Esophagus squamous epithelium (tissue), 5 donors: ENCODE measurements at regions not wholly inside any gene's neighbourhood (a gene's known extent, or its start where the extent isn't known, plus 50 kb on each side); places are given as distances from the start of the nearest gene placed in this dataset.

Source experiments
- DNase-seq: peaks from one replicate; lab custom pipeline; 2025; lab: John Stamatoyannopoulos, UW
- H3K27ac ChIP-seq, 4 donors: fragments of 200-600 bp; sonication (generic); one replicate each; pipeline ENCODE4 v1.5.1; 2016 to 2019; ENCODE audit warnings: mild to moderate bottlenecking in 1 of 4
- H3K27me3 ChIP-seq, 4 donors: fragments of 200-600 bp; sonication (generic); 1 replicate in 3 of 4; 2 replicates in 1 of 4; pipeline versions ENCODE4 v1.5.1 to v1.6.0; 2017 to 2021; ENCODE audit warnings: antibody characterized with exemption in 1 of 4
- H3K36me3 ChIP-seq, 3 donors: fragments of 200-600 bp; sonication (generic); one replicate each; pipeline ENCODE4 v1.5.1; 2016 to 2019
- H3K4me1 ChIP-seq, 3 donors: fragments of 200-600 bp; sonication (generic); one replicate each; pipeline ENCODE4 v1.5.1; 2017 to 2019
- H3K4me3 ChIP-seq, 4 donors: fragments of 200-600 bp; sonication (generic); 1 replicate in 3 of 4; 2 replicates in 1 of 4; pipeline ENCODE4 v1.5.1; 2016 to 2019; ENCODE audit warnings: mild to moderate bottlenecking in 2 of 4, moderate library complexity in 1 of 4
- H3K9me3 ChIP-seq, 3 donors: fragments of 200-600 bp; sonication (generic); one replicate each; pipeline ENCODE4 v1.5.1; 2016 to 2019
- POLR2A ChIP-seq, 4 donors: fragments of 450-650 bp; IDR thresholded peaks; one replicate each; pipeline ENCODE4 v1.6.1; 2017; ENCODE audit warnings: antibody characterized with exemption in 4 of 4, mild to moderate bottlenecking in 4 of 4, moderate library complexity in 3 of 4
- WGBS, 2 donors: methylation state at CpG; one replicate each; pipeline ENCODE4 v1.1.5; 2018; 5-methylcytosine and 5-hydroxymethylcytosine counted together
- intact Hi-C: fragments of 100-400 bp; cut with DNase I; formaldehyde crosslinking; loops from one replicate; pipeline ENCODE4 v1.15.0; 2022
- TF ChIP-seq, protein P1 (sequence below), 6 experiments: fragments of 450-650 bp in 4 of 6; fragments of 200-600 bp in 2 of 6; sonication (generic) in 2 of 6; IDR thresholded peaks; one replicate each; pipeline ENCODE4 v1.5.1; 2016 to 2019; ENCODE audit warnings: antibody characterized with exemption in 6 of 6, mild to moderate bottlenecking in 4 of 6, moderate library complexity in 4 of 6
- donor health status: DM: yes; HTN: yes; CAD: no.

DNA sequence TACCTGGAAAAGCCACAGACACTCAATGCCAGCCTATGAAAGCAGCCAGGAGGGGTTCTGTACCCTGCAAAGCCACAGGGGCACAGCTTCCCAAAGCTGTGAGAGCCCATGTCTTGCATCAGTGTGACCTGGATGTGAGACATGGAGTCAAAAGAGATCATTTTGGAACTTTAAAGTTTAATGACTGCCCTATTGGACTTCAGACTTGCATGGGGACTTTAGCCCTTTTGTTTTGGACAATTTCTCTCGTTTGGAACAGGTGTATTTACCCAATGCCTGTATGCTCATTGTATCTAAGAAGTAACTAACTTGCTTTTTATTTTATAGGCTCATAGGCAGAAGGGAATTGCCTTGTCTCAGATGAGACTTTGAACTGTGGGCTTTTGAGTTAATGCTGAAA lies 244.9 kb upstream of the TYRP1 start:
- Histone ChIP-seq H3K4me3 (no peak overlapping the region), H3K9me3 (no peaks in the 10 kb centered on the region), H3K27ac (no peak overlapping the region), H3K4me1 (no peaks in the 10 kb centered on the region), H3K36me3 (no peaks in the 10 kb centered on the region), H3K27me3 (no peaks in the 10 kb centered on the region)
- DNase-seq = no peak
- intact Hi-C loops = no loop called here
- 33 to 58% methylated on average over 1 of the region's 1 CpG for whole genome bisulfite sequencing, 2 donors
- TF ChIP-seq, protein P1, sequence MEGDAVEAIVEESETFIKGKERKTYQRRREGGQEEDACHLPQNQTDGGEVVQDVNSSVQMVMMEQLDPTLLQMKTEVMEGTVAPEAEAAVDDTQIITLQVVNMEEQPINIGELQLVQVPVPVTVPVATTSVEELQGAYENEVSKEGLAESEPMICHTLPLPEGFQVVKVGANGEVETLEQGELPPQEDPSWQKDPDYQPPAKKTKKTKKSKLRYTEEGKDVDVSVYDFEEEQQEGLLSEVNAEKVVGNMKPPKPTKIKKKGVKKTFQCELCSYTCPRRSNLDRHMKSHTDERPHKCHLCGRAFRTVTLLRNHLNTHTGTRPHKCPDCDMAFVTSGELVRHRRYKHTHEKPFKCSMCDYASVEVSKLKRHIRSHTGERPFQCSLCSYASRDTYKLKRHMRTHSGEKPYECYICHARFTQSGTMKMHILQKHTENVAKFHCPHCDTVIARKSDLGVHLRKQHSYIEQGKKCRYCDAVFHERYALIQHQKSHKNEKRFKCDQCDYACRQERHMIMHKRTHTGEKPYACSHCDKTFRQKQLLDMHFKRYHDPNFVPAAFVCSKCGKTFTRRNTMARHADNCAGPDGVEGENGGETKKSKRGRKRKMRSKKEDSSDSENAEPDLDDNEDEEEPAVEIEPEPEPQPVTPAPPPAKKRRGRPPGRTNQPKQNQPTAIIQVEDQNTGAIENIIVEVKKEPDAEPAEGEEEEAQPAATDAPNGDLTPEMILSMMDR (IDR thresholded peaks at IDR 0.05) = no peak
- no peak for TF ChIP-seq POLR2A (IDR thresholded peaks at IDR 0.05)

DNA sequence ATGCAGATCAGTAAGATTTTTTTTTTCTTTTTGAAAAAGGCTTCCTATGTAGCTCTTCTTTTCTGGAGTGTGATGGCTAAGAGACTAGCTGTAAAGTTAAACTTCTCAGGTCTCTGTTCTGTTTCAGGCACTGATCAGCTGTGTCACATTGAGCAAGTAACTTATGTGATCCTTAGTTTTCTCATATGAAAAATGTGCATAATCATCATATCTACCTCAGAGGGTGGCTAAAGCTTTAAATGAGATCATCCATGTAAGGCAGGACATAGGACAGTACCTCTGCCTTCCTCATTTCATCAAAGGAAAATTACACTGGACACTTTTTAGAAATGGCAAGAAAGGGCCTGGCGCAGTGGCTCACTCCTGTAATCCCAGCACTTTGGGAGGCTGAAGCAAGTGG lies 235.9 kb upstream of the TYRP1 start:
- H3K36me3 ChIP-seq = no peaks in the 10 kb centered on the region
- no peak overlapping the region for H3K4me3 ChIP-seq
- DNase-seq = no peak
- no peaks in the 10 kb centered on the region for H3K4me1 ChIP-seq
- no peaks in the 10 kb centered on the region for H3K27me3 ChIP-seq
- 82 to 90% methylated on average over 1 of the region's 1 CpG for WGBS, 2 donors
- intact Hi-C loops = no loop called here
- H3K9me3 ChIP-seq = no peaks in the 10 kb centered on the region
- no peak for TF ChIP-seq POLR2A (IDR thresholded peaks at IDR 0.05)
- TF ChIP-seq, protein P1 (IDR thresholded peaks at IDR 0.05) = no peak
- no peak overlapping the region for H3K27ac ChIP-seq

DNA sequence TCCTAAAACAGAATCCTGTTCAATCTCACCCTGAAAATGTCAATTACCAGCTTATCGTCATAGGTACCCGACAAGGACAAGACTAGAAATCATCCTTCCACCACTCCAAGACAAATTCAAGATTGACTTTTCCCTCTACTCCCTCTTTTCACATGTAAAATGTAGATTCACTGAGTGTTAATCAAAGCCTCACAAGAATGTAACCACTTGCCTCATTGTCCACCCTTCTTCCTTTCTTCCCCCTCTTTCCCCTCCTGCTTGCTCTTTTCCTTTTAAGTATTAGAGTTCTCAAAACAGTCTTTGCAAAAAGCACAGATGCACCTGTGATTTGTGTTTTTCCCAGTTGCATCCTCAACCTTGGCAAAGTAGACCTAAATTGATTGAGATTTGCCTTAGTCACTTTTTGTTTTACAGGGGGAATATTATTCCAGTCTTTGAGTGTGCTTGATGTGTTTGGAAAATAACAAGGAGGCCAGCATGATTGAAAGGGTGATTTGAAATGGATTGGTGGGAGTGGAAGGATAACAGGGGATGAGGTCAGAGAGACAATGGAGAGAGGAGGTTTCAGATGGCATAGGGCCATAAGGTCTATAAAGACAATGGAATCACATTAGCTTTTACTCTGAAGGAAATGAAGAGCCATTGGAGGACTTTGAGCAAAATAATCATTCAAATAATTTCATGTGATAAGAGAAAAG lies 231.3 kb upstream of the TYRP1 start:
- DNase-seq = no peak
- WGBS, 2 donors = 81 to 94% methylated on average over 2 of the region's 2 CpGs
- Histone ChIP-seq H3K27me3 (no peaks in the 10 kb centered on the region), H3K9me3 (no peaks in the 10 kb centered on the region), H3K4me1 (no peaks in the 10 kb centered on the region), H3K36me3 (no peaks in the 10 kb centered on the region), H3K27ac (no peak overlapping the region), H3K4me3 (no peak overlapping the region)
- TF ChIP-seq, protein P1 (IDR thresholded peaks at IDR 0.05) = no peak
- no peak for TF ChIP-seq POLR2A (IDR thresholded peaks at IDR 0.05)
- intact Hi-C loops = no loop called here

DNA sequence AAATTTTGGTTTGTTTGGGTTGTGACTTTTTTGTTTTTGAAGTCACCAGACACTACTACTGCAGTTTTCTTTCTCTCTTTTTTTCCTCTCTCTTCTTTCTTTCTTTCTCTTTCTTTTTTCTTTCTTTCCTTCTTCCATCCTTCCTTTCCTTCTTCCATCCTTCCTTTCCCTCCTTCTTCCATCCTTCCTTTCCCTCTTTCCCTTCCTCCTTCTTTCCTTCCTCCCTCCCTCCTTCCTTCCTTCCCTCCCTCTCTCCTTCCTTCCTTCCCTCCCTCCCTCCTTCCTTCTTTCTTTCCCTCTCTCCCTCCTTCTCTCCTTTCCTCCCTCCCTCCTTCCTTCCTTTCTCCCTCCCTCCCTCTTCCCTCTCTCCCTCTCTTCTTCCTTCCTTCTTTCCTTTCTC lies 230.3 kb upstream of the TYRP1 start:
- Histone ChIP-seq H3K4me1 (no peaks in the 10 kb centered on the region), H3K36me3 (no peaks in the 10 kb centered on the region), H3K9me3 (no peaks in the 10 kb centered on the region), H3K27ac (no peak overlapping the region), H3K4me3 (no peak overlapping the region), H3K27me3 (no peaks in the 10 kb centered on the region)
- TF ChIP-seq, protein P1 (IDR thresholded peaks at IDR 0.05) = no peak
- TF ChIP-seq POLR2A (IDR thresholded peaks at IDR 0.05) = no peak
- no peak for DNase-seq
- intact Hi-C loops = no loop called here

DNA sequence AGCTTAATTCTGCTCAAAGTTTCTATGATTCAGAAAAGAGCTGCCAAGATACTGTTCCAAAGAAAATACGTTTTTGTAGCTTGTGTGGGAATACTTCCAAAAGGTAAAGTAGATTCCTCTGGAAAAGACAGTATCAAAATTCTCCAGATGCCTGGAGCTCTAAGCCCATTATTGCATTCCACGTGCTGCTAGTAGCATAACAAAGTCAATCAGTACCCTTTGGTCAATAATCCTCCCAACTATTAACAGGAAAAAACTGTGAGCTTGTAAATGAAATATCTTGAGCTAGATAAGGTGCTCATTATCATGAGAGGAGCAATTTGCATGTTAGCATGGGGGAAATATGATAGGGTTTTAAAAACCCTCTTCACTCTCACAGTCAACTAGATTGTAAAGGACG lies 229.5 kb upstream of the TYRP1 start:
- H3K9me3 ChIP-seq = no peaks in the 10 kb centered on the region
- H3K4me3 ChIP-seq = no peak overlapping the region
- no peaks in the 10 kb centered on the region for H3K4me1 ChIP-seq
- no peaks in the 10 kb centered on the region for H3K36me3 ChIP-seq
- no peaks in the 10 kb centered on the region for H3K27me3 ChIP-seq
- intact Hi-C loops = no loop called here
- WGBS, 2 donors = 30 to 36% methylated on average over 3 of the region's 3 CpGs
- DNase-seq = no peak
- TF ChIP-seq, protein P1 (IDR thresholded peaks at IDR 0.05) = no peak
- no peak for TF ChIP-seq POLR2A (IDR thresholded peaks at IDR 0.05)
- H3K27ac ChIP-seq = no peak overlapping the region
